ENCODE measurements at regions not wholly inside any gene's neighbourhood (a gene's known extent, or its start where the extent isn't known, plus 50 kb on each side); places are given as distances from the start of the nearest gene placed in this dataset.

GRCh38 chr1:221839321-221839720 lies 97.4 kb upstream of the DUSP10 start:
- TF ChIP-seq CTCF (IDR thresholded peaks at IDR 0.05; ENCODE audit: control extremely low read depth in 1 of 3, insufficient read depth in 1 of 3, low read depth in 1 of 3, low read length in 3 of 3) = no peak
- TF ChIP-seq USF2 (IDR thresholded peaks at IDR 0.05; ENCODE audit: low read length) = no peak
- no peak for TF ChIP-seq RBBP5 (IDR thresholded peaks at IDR 0.05; ENCODE audit: borderline replicate concordance, low read depth, low read length)
- TF ChIP-seq EZH2 (IDR thresholded peaks at IDR 0.05; ENCODE audit: low read depth, low read length, severe bottlenecking) = no peak
- TF ChIP-seq CEBPB (IDR thresholded peaks at IDR 0.05; ENCODE audit: low read depth, low read length) = no peak
- TF ChIP-seq POLR2A (IDR thresholded peaks at IDR 0.05; ENCODE audit: control extremely low read depth in 1 of 2, low read depth in 2 of 2, low read length in 2 of 2) = no peak
- TF ChIP-seq SIRT6 (IDR thresholded peaks at IDR 0.05; ENCODE audit: low read length) = no peak
- no peak for TF ChIP-seq PHF8 (conservative IDR thresholded peaks at IDR 0.05; ENCODE audit: low read depth, low read length)
- no peak for TF ChIP-seq EP300 (IDR thresholded peaks at IDR 0.05; ENCODE audit: borderline replicate concordance in 1 of 2, low read depth in 2 of 2, low read length in 2 of 2)
- TF ChIP-seq HDAC6 (IDR thresholded peaks at IDR 0.05; ENCODE audit: low read depth, low read length) = no peak
- no peak for TF ChIP-seq ZNF274 (IDR thresholded peaks at IDR 0.05; ENCODE audit: borderline replicate concordance, extremely low read depth, low read length)

Measured in H1 (cell line).